Fibroblast of upper back skin (primary cell): ENCODE measurements at regions not wholly inside any gene's neighbourhood (a gene's known extent, or its start where the extent isn't known, plus 50 kb on each side); places are given as distances from the start of the nearest gene placed in this dataset.
"Not testable (repeated sequence)": the region's sequence is repeated elsewhere in the genome, so short reads cannot be mapped to it uniquely, and the experiment has no call there.

Source experiments
- DNase-seq: peaks from one replicate; pipeline ENCODE4 v3.0.0-alpha.2; 2013

- no peak for DNase-seq
Measured at GRCh38 chr4:95898226-95898625, 58.3 kb downstream of the PDHA2 start.

- DNase-seq, result no peak
Measured at GRCh38 chr4:95909211-95909610, 69.3 kb downstream of the PDHA2 start.

- no peak for DNase-seq
Measured at GRCh38 chr4:95910749-95911148, 70.9 kb downstream of the PDHA2 start.

GRCh38 chr4:95921470-95921869, 81.6 kb downstream of the PDHA2 start:
- no peak for DNase-seq

GRCh38 chr4:95929448-95930064, 89.7 kb downstream of the PDHA2 start:
- DNase-seq, result no peak

- no peak for DNase-seq
Measured at GRCh38 chr4:95939141-95939540, 99.2 kb downstream of the PDHA2 start.

- peak; percentile 41 for DNase-seq
Measured at GRCh38 chr4:95949136-95949765, 109.4 kb downstream of the PDHA2 start.

GRCh38 chr4:95949808-95950207, 109.9 kb downstream of the PDHA2 start:
- no peak for DNase-seq

- DNase-seq, result not testable (repeated sequence)
Measured at GRCh38 chr4:95952538-95952937, 112.6 kb downstream of the PDHA2 start.

GRCh38 chr4:95956094-95956493, 116.2 kb downstream of the PDHA2 start:
- no peak for DNase-seq

- DNase-seq, result peak; percentile 3
Measured at GRCh38 chr4:95957054-95957453, 117.2 kb downstream of the PDHA2 start.

GRCh38 chr4:95957759-95958158, 117.9 kb downstream of the PDHA2 start:
- no peak for DNase-seq

GRCh38 chr4:95959182-95959581, 119.3 kb downstream of the PDHA2 start:
- DNase-seq, result no peak

GRCh38 chr4:95959633-95960032, 119.7 kb downstream of the PDHA2 start:
- no peak for DNase-seq

- no peak for DNase-seq
Measured at GRCh38 chr4:95963456-95963855, 123.6 kb downstream of the PDHA2 start.

GRCh38 chr4:95979961-95980876, 140.3 kb downstream of the PDHA2 start:
- DNase-seq, result no peak

GRCh38 chr4:95980877-95981360, 141.0 kb downstream of the PDHA2 start:
- DNase-seq, result no peak

- no peak for DNase-seq
Measured at GRCh38 chr4:95981591-95981990, 141.7 kb downstream of the PDHA2 start.

- DNase-seq, result no peak
Measured at GRCh38 chr4:95982516-95982915, 142.6 kb downstream of the PDHA2 start.

- no peak for DNase-seq
Measured at GRCh38 chr4:95984081-95984480, 144.2 kb downstream of the PDHA2 start.

- no peak for DNase-seq
Measured at GRCh38 chr4:95985051-95985450, 145.2 kb downstream of the PDHA2 start.

GRCh38 chr4:95985791-95986550, 146.1 kb downstream of the PDHA2 start:
- DNase-seq, result peak; percentile 29

- no peak for DNase-seq
Measured at GRCh38 chr4:95987851-95988250, 148.0 kb downstream of the PDHA2 start.
